Heart right ventricle (tissue), 16 donors: ENCODE measurements at regions not wholly inside any gene's neighbourhood (a gene's known extent, or its start where the extent isn't known, plus 50 kb on each side); places are given as distances from the start of the nearest gene placed in this dataset.
A peak's percentile ranks its signal among the peaks of the same experiment; 100 is the strongest.
"Not testable (repeated sequence)": the region's sequence is repeated elsewhere in the genome, so short reads cannot be mapped to it uniquely, and the experiment has no call there.

ENCODE experiments used
- ATAC-seq, 8 donors: fragments of 200-7000 bp; cut with Tn5 transposase; one replicate each; pipeline ENCODE4 v1.9.1; 2020; ENCODE audit warnings: mild to moderate bottlenecking in 8 of 8, moderate library complexity in 8 of 8, moderate number of reproducible peaks in 1 of 8
- DNase-seq, 2 donors: peaks; one replicate each; pipeline ENCODE4 v3.0.0-alpha.2; 2020
- H3K27ac ChIP-seq, 10 donors: fragments of 200-600 bp; sonication (generic) in 2 of 10; one replicate each; pipeline versions ENCODE4 v1.5.0 to v1.8.0; 2020 to 2022; ENCODE audit warnings: mild to moderate bottlenecking in 3 of 10
- H3K27me3 ChIP-seq, 7 donors: fragments of 200-600 bp; one replicate each; pipeline ENCODE4 v1.8.0; 2021 to 2022; ENCODE audit warnings: mild to moderate bottlenecking in 2 of 7
- H3K36me3 ChIP-seq, 9 donors: fragments of 200-600 bp; sonication (generic) in 1 of 9; one replicate each; pipeline versions ENCODE4 v1.5.0 to v1.8.0; 2020 to 2022; ENCODE audit warnings: mild to moderate bottlenecking in 2 of 9
- H3K4me1 ChIP-seq, 9 donors: fragments of 200-600 bp; sonication (generic) in 1 of 9; one replicate each; pipeline versions ENCODE4 v1.5.0 to v1.8.0; 2020 to 2022; ENCODE audit warnings: mild to moderate bottlenecking in 4 of 9
- H3K4me3 ChIP-seq, 10 donors: fragments of 200-600 bp; sonication (generic) in 2 of 10; one replicate each; pipeline versions ENCODE4 v1.5.0 to v1.8.0; 2020 to 2022; ENCODE audit warnings: mild to moderate bottlenecking in 7 of 10, moderate library complexity in 2 of 10
- H3K9me3 ChIP-seq, 11 donors: fragments of 200-600 bp in 10 of 11; sonication (generic) in 2 of 11; one replicate each; pipeline versions ENCODE4 v1.5.0 to v1.8.0; 2013 to 2022; ENCODE audit warnings: mild to moderate bottlenecking in 2 of 11, control low read depth in 1 of 11, moderate library complexity in 1 of 11
- whole genome bisulfite sequencing, 2 donors: extraction: QIAGEN DNeasy Blood & Tissue Kit; methylation state at CpG; one replicate each; pipeline ENCODE4 v1.1.7; 2013; ENCODE audit warnings: inconsistent platforms in 1 of 2; 5-methylcytosine and 5-hydroxymethylcytosine counted together
- intact Hi-C, 10 donors: fragments of 100-400 bp; cut with DNase I; formaldehyde crosslinking; loops; one replicate each; pipeline versions ENCODE4 v1.11.1 to v1.14.2; 2022
- TF ChIP-seq, protein P1 (sequence below), 9 donors: fragments of 200-600 bp; sonication (generic) in 2 of 9; IDR thresholded peaks; one replicate each; pipeline versions ENCODE4 v1.5.0 to v1.8.0; 2021 to 2022; ENCODE audit warnings: antibody characterized with exemption in 9 of 9, mild to moderate bottlenecking in 5 of 9, moderate library complexity in 1 of 9
- donor health status: Arrhythmogenic right ventricular cardiomyopathy.
- donor health status: ischemic (EF 13 %, LVEDD 7.1; RV severe dilation, severe dysfunction).
- donor health status: healthy with polysubstance abuse.
- donor health status: DM: no; HTN: yes; CAD: no.
- donor health status: DM: no; HTN: no; CAD: no.
- donor health status: ischemic (EF 25% LVEDD 6.9; RV normal size, moderate dysfunction).
- donor health status: ischemic (EF 25% LVEDD 5.7; RV mildly dilated, moderate dysfunction).
- donor health status: healthy.
- donor health status: DM: yes; HTN: yes; CAD: no.
- donor health status: Ischemic cardiomyopathy.
- donor health status: ischemic (EF 35%, LVEDD 5.7; RV mildly dilated, moderate dysfunction).
- donor health status: nonischemic (EF 11% LVEDD 7.7; RV severe dilation, severe dysfunction).
- donor health status: DM: yes; HTN: yes; CAD: no.
- donor health status: PGD.
- donor health status: ischemic (EF 29% LVEDD 5.4; RV normal size, mild dysfunction).
- donor health status: nonischemic (EF 23%, LVEDD 6.1; RV moderate dilation, normal function).

DNA sequence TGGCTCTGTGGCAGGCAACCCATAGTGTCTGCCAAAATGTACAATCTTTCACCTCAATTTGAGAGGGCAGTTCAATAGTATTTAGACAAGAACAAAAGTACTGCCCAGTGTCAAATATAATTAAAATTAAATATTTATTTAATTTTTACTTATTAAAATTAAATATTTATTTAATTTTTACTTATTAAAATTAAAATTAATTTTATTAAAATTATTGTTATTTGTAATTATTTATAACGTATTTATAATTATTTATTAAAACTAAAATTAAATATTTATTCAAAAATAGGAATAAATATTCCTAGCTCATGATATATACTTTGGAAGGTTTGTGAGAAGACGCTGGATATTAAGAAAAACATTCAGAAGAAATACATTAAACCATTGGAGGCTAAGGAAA is 93.7 kb upstream of the CAV2 start:
- TF ChIP-seq, protein P1, sequence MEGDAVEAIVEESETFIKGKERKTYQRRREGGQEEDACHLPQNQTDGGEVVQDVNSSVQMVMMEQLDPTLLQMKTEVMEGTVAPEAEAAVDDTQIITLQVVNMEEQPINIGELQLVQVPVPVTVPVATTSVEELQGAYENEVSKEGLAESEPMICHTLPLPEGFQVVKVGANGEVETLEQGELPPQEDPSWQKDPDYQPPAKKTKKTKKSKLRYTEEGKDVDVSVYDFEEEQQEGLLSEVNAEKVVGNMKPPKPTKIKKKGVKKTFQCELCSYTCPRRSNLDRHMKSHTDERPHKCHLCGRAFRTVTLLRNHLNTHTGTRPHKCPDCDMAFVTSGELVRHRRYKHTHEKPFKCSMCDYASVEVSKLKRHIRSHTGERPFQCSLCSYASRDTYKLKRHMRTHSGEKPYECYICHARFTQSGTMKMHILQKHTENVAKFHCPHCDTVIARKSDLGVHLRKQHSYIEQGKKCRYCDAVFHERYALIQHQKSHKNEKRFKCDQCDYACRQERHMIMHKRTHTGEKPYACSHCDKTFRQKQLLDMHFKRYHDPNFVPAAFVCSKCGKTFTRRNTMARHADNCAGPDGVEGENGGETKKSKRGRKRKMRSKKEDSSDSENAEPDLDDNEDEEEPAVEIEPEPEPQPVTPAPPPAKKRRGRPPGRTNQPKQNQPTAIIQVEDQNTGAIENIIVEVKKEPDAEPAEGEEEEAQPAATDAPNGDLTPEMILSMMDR (IDR thresholded peaks at IDR 0.05) = no peak
- ATAC-seq (no peak), DNase-seq (no peak)
- H3K27me3 ChIP-seq = no peaks in the 10 kb centered on the region
- peaks cover 0 to 57% (median 17%) of the 10 kb centered on the region in 9 donors for H3K4me1 ChIP-seq
- 97 to 99% methylated on average over 2 of the region's 2 CpGs for WGBS, 2 donors
- H3K9me3 ChIP-seq = no peaks in the 10 kb centered on the region
- intact Hi-C loops = no loop called here
- H3K36me3 ChIP-seq = no peaks in the 10 kb centered on the region
- H3K27ac ChIP-seq = no peak overlapping the region
- no peak overlapping the region for H3K4me3 ChIP-seq

DNA sequence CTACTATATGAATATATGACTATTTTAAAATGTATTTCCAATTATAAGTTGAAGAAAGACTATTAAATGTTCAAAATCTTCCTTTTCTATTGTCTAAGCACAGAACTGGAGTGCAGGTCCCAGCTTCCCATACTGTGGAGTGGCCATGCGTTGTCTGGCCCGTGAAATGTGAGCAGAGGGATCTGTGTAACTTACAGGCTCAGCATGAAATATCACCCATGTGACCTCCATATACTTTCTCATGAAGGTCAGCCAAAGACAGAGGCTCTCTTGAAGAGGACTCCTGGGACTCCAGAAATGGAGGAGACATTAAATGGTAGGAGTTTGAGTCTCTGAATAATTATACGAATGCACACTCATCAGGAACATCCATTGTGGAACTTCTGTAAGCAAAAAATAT is 92.4 kb upstream of the CAV2 start:
- no peaks in the 10 kb centered on the region for H3K9me3 ChIP-seq
- DNase-seq (no peak), ATAC-seq (no peak)
- intact Hi-C loops = no loop called here
- H3K4me1 ChIP-seq = peaks cover 0 to 49% (median 17%) of the 10 kb centered on the region in 9 donors
- H3K4me3 ChIP-seq = no peak overlapping the region
- no peaks in the 10 kb centered on the region for H3K36me3 ChIP-seq
- no peaks in the 10 kb centered on the region for H3K27me3 ChIP-seq
- H3K27ac ChIP-seq = no peak overlapping the region
- TF ChIP-seq, protein P1 (IDR thresholded peaks at IDR 0.05) = no peak
- 82 to 86% methylated on average over 3 of the region's 3 CpGs for WGBS, 2 donors

DNA sequence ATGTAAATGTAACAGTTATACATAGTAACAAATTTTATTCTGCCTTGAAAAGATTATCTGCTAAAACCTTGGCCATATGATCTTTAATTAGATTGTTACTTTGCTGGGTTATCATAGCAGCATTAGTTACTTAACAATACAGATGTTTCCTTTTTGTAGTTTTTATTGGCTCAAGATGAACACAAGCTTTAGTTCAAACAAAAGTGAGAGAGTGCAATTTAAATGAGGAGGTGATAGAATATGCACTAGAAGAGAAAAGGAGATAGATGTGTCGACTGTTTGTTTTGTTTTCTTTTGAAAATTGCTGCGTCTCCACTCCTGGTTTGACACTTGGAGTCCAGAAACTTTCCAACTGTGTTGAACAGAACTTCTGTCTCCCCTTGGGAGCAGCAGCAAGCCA is 91.4 kb upstream of the CAV2 start:
- Histone ChIP-seq H3K27me3 (no peaks in the 10 kb centered on the region), H3K36me3 (no peaks in the 10 kb centered on the region), H3K4me3 (no peak overlapping the region), H3K4me1 (peaks cover 0 to 39% (median 17%) of the 10 kb centered on the region in 9 donors), H3K9me3 (no peaks in the 10 kb centered on the region), H3K27ac (peak overlapping the region in 1 of 10 donors; percentile 24)
- WGBS, 2 donors = 54 to 66% methylated on average over 2 of the region's 2 CpGs
- DNase-seq (no peak), ATAC-seq (peak in 1 of 8 donors; percentile 53)
- intact Hi-C loops = no loop called here
- TF ChIP-seq, protein P1 (IDR thresholded peaks at IDR 0.05) = no peak

DNA sequence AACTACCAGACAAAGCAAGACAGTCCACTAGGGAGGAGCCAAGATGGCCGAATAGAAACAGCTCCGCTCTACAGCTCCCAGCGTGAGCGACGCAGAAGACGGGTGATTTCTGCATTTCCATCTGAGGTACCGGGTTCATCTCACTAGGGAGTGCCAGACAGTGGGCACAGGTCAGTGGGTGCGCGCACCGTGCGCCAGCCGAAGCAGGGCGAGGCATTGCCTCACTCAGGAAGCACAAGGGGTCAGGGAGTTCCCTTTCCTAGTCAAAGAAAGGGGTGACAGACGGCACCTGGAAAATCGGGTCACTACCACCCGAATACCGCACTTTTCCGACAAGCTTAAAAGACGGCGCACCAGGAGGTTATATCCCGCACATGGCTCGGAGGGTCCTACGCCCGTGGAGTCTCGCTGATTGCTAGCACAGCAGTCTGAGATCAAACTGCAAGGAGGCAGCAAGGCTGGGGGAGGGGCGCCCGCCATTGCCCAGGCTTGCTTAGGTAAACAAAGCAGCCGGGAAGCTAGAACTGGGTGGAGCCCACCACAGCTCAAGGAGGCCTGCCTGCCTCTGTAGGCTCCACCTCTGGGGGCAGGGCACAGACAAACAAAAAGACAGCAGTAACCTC is 90.6 kb upstream of the CAV2 start:
- DNase-seq, H3K27ac ChIP-seq, ATAC-seq, H3K36me3 ChIP-seq, H3K4me3 ChIP-seq, H3K9me3 ChIP-seq, intact Hi-C loops, H3K27me3 ChIP-seq: not testable (repeated sequence)
- 87 to 93% methylated on average over 16 to 28 of the region's 28 CpGs for WGBS, 2 donors
- peaks cover 0 to 32% (median 10%) of the 10 kb centered on the region in 9 donors for H3K4me1 ChIP-seq

DNA sequence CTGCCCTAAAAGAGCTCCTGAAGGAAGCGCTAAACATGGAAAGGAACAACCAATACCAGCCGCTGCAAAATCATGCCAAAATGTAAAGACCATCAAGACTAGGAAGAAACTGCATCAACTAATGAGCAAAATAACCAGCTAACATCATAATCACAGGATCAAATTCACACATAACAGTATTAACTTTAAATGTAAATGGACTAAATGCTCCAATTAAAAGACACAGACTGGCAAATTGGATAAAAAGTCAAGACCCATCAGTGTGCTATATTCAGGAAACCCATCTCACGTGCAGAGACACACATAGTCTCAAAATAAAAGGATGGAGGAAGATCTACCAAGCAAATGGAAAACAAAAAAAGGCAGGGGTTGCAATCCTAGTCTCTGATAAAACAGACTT is 88.8 kb upstream of the CAV2 start:
- DNase-seq, intact Hi-C loops, ATAC-seq, H3K27me3 ChIP-seq, H3K27ac ChIP-seq, H3K4me3 ChIP-seq, H3K36me3 ChIP-seq, H3K9me3 ChIP-seq: not testable (repeated sequence)
- peaks cover 0 to 21% (median 8%) of the 10 kb centered on the region in 9 donors for H3K4me1 ChIP-seq
- WGBS, 2 donors = 90 to 91% methylated on average over 1 of the region's 3 CpGs
